ENCODE measurements at regions not wholly inside any gene's neighbourhood (a gene's known extent, or its start where the extent isn't known, plus 50 kb on each side); places are given as distances from the start of the nearest gene placed in this dataset.
"Not testable (repeated sequence)": the region's sequence is repeated elsewhere in the genome, so short reads cannot be mapped to it uniquely, and the experiment has no call there.

DNA sequence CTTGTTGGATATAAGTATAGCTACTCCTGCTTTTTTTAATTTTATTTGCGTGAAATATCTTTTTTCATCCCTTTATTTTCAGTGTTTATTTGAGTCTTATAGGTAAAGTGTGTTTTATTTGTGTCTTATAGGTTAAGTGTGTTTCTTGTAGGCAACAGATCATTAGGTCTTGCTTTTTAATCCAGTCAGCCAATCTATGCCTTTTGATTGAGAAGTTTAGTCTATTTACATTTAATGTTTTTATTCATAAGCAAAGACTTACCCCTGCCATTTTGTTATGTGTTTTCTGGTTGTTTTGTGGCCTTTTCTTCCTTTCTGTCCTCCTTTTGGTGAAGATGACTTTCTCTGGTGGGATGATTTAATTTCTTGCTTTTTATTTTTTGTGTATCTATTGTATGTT, 232.0 kb downstream of the RAP2B start:
- no peak overlapping the region for H3K4me3 ChIP-seq (ENCODE audit: low read depth, low read length)

GRCh38 chr3:153396581-153396980, 234.6 kb downstream of the RAP2B start:
- H3K4me3 ChIP-seq (ENCODE audit: low read depth, low read length), result no peak overlapping the region
- H3K36me3 ChIP-seq (ENCODE audit: control insufficient read depth, insufficient read depth, low read length), result no peaks in the 10 kb centered on the region
- no peaks in the 10 kb centered on the region for H3K27me3 ChIP-seq (ENCODE audit: control insufficient read depth, insufficient read depth, low read length)
- H3K9ac ChIP-seq (ENCODE audit: low read depth, low read length), result no peak overlapping the region
- peaks cover 3% of the 10 kb centered on the region for H3K4me1 ChIP-seq (ENCODE audit: control insufficient read depth, insufficient read depth, low read length)
- peaks cover 3% of the 10 kb centered on the region for H3K9me3 ChIP-seq (ENCODE audit: control insufficient read depth, insufficient read depth, low read length)

More for the DNA sequence above, 232.0 kb downstream of the RAP2B start:
- Histone ChIP-seq H3K9ac (ENCODE audit: low read depth, low read length) (no peak overlapping the region), H3K36me3 (ENCODE audit: control insufficient read depth, insufficient read depth, low read length) (no peaks in the 10 kb centered on the region), H3K9me3 (ENCODE audit: control insufficient read depth, insufficient read depth, low read length) (peaks cover 3% of the 10 kb centered on the region), H3K27me3 (ENCODE audit: control insufficient read depth, insufficient read depth, low read length) (no peaks in the 10 kb centered on the region), H3K4me1 (ENCODE audit: control insufficient read depth, insufficient read depth, low read length) (peaks cover 3% of the 10 kb centered on the region)

- Histone ChIP-seq H3K9ac (ENCODE audit: low read depth, low read length) (no peak overlapping the region), H3K9me3 (ENCODE audit: control insufficient read depth, insufficient read depth, low read length) (no peaks in the 10 kb centered on the region), H3K4me1 (ENCODE audit: control insufficient read depth, insufficient read depth, low read length) (peaks cover 3% of the 10 kb centered on the region), H3K36me3 (ENCODE audit: control insufficient read depth, insufficient read depth, low read length) (no peaks in the 10 kb centered on the region), H3K4me3 (ENCODE audit: low read depth, low read length) (no peak overlapping the region), H3K27me3 (ENCODE audit: control insufficient read depth, insufficient read depth, low read length) (no peaks in the 10 kb centered on the region)
Observed at GRCh38 chr3:153397794-153398193, 235.8 kb downstream of the RAP2B start.

DNA sequence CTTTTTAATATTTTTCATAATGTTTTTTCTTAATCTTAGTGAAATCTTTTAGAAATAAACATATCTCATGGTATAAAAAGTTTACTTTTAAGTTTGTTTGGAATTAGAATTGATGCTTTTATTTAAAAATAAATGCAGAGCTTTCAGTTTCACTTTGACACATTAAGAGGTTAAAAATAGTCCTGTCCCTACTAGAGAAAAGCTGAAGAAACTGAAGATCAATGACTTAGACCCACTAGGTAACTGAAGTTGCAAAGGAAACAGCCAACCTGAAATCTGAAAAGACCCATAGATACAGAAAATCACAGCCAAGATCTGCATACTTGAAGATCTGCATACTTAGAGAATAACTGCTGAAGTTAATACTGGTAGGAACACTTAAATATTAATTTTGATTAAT, 237.6 kb downstream of the RAP2B start:
- Histone ChIP-seq H3K4me1 (ENCODE audit: control insufficient read depth, insufficient read depth, low read length) (peaks cover 3% of the 10 kb centered on the region), H3K9me3 (ENCODE audit: control insufficient read depth, insufficient read depth, low read length) (no peaks in the 10 kb centered on the region), H3K27me3 (ENCODE audit: control insufficient read depth, insufficient read depth, low read length) (no peaks in the 10 kb centered on the region), H3K4me3 (ENCODE audit: low read depth, low read length) (no peak overlapping the region), H3K9ac (ENCODE audit: low read depth, low read length) (no peak overlapping the region), H3K36me3 (ENCODE audit: control insufficient read depth, insufficient read depth, low read length) (no peaks in the 10 kb centered on the region)

DNA sequence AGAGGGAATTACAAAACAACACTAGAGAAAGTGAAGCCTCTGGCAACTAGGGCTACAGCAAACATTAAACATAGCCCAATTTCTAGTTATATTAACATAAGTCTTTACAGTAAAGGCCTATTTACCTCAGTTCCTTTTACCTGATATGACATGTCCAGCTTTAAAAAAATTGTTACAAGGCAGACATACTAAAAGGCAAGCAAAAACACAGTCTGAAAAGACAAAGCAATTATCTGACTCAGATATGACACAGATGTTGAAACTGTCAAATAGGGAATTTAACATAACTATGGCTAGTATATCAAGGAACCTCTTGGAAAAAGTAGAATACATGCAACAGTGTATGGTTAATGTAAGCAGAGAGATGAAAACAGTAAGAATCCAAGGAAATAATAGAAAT, 238.6 kb downstream of the RAP2B start:
- Histone ChIP-seq H3K9me3 (ENCODE audit: control insufficient read depth, insufficient read depth, low read length) (no peaks in the 10 kb centered on the region), H3K4me3 (ENCODE audit: low read depth, low read length) (no peak overlapping the region), H3K36me3 (ENCODE audit: control insufficient read depth, insufficient read depth, low read length) (no peaks in the 10 kb centered on the region), H3K27me3 (ENCODE audit: control insufficient read depth, insufficient read depth, low read length) (no peaks in the 10 kb centered on the region), H3K9ac (ENCODE audit: low read depth, low read length) (no peak overlapping the region), H3K4me1 (ENCODE audit: control insufficient read depth, insufficient read depth, low read length) (peaks cover 3% of the 10 kb centered on the region)

DNA sequence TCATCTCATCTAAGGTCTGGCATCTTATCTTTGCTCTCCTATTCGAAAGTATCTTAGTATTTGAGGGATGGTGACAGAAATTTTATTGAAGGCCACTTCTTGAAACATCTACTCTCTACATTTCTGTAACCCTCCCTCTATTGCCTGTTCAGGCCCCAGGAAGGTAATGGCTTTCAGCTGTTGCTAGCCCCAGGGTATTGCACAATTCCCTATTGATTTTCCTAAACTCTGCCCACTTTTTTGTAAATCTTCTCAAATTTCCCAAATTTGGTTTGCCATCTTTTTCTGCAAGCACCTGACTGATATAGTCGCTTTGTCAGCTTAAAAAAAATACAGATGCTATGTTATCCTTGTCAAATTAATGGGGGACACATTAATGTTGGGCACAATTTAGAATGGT, 242.1 kb downstream of the RAP2B start:
- Histone ChIP-seq H3K4me1 (ENCODE audit: control insufficient read depth, insufficient read depth, low read length) (no peaks in the 10 kb centered on the region), H3K9me3 (ENCODE audit: control insufficient read depth, insufficient read depth, low read length) (no peaks in the 10 kb centered on the region), H3K36me3 (ENCODE audit: control insufficient read depth, insufficient read depth, low read length) (no peaks in the 10 kb centered on the region), H3K27me3 (ENCODE audit: control insufficient read depth, insufficient read depth, low read length) (no peaks in the 10 kb centered on the region), H3K9ac (ENCODE audit: low read depth, low read length) (no peak overlapping the region), H3K4me3 (ENCODE audit: low read depth, low read length) (no peak overlapping the region)

- H3K9me3 ChIP-seq (ENCODE audit: control insufficient read depth, insufficient read depth, low read length); H3K4me3 ChIP-seq (ENCODE audit: low read depth, low read length); H3K4me1 ChIP-seq (ENCODE audit: control insufficient read depth, insufficient read depth, low read length); H3K27me3 ChIP-seq (ENCODE audit: control insufficient read depth, insufficient read depth, low read length); H3K36me3 ChIP-seq (ENCODE audit: control insufficient read depth, insufficient read depth, low read length); H3K9ac ChIP-seq (ENCODE audit: low read depth, low read length): not testable (repeated sequence)
Observed at GRCh38 chr3:153405320-153405719, 243.3 kb downstream of the RAP2B start.

- Histone ChIP-seq H3K27me3 (ENCODE audit: control insufficient read depth, insufficient read depth, low read length) (no peaks in the 10 kb centered on the region), H3K9me3 (ENCODE audit: control insufficient read depth, insufficient read depth, low read length) (no peaks in the 10 kb centered on the region), H3K4me3 (ENCODE audit: low read depth, low read length) (no peak overlapping the region), H3K36me3 (ENCODE audit: control insufficient read depth, insufficient read depth, low read length) (no peaks in the 10 kb centered on the region), H3K4me1 (ENCODE audit: control insufficient read depth, insufficient read depth, low read length) (no peaks in the 10 kb centered on the region), H3K9ac (ENCODE audit: low read depth, low read length) (no peak overlapping the region)
Observed at GRCh38 chr3:153410517-153410916, 248.5 kb downstream of the RAP2B start.

GRCh38 chr3:153414982-153415381, 253.0 kb downstream of the RAP2B start:
- no peak overlapping the region for H3K4me3 ChIP-seq (ENCODE audit: low read depth, low read length)
- H3K9me3 ChIP-seq (ENCODE audit: control insufficient read depth, insufficient read depth, low read length), result no peaks in the 10 kb centered on the region
- no peaks in the 10 kb centered on the region for H3K27me3 ChIP-seq (ENCODE audit: control insufficient read depth, insufficient read depth, low read length)
- no peak overlapping the region for H3K9ac ChIP-seq (ENCODE audit: low read depth, low read length)
- H3K36me3 ChIP-seq (ENCODE audit: control insufficient read depth, insufficient read depth, low read length), result no peaks in the 10 kb centered on the region
- H3K4me1 ChIP-seq (ENCODE audit: control insufficient read depth, insufficient read depth, low read length), result no peaks in the 10 kb centered on the region

- Histone ChIP-seq H3K4me1 (ENCODE audit: control insufficient read depth, insufficient read depth, low read length) (no peaks in the 10 kb centered on the region), H3K36me3 (ENCODE audit: control insufficient read depth, insufficient read depth, low read length) (no peaks in the 10 kb centered on the region), H3K9me3 (ENCODE audit: control insufficient read depth, insufficient read depth, low read length) (no peaks in the 10 kb centered on the region), H3K4me3 (ENCODE audit: low read depth, low read length) (no peak overlapping the region), H3K27me3 (ENCODE audit: control insufficient read depth, insufficient read depth, low read length) (no peaks in the 10 kb centered on the region), H3K9ac (ENCODE audit: low read depth, low read length) (no peak overlapping the region)
Observed at GRCh38 chr3:153422314-153422713, 260.3 kb downstream of the RAP2B start.

GRCh38 chr3:153423820-153424219, 261.8 kb downstream of the RAP2B start:
- not testable (repeated sequence) for H3K36me3 ChIP-seq (ENCODE audit: control insufficient read depth, insufficient read depth, low read length); H3K4me3 ChIP-seq (ENCODE audit: low read depth, low read length); H3K9me3 ChIP-seq (ENCODE audit: control insufficient read depth, insufficient read depth, low read length); H3K4me1 ChIP-seq (ENCODE audit: control insufficient read depth, insufficient read depth, low read length); H3K27me3 ChIP-seq (ENCODE audit: control insufficient read depth, insufficient read depth, low read length); H3K9ac ChIP-seq (ENCODE audit: low read depth, low read length)

DNA sequence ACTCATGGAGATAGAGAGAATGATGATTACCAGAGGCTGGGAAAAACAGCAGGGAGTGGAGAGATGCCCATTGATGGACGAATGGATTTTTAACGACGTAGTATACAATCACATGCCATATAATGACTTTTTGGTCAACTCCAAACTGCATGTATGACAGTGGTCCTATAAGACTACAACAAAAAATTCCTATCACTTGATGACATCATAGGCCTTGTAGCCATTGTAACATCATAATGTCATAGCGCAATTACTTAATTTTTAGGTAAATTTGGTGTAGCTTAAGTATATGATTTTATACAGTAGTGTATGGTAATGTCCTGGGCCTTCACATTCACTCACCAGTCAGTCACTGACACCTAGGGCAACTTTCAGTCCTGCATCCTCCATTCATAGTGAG, 264.3 kb downstream of the RAP2B start:
- Histone ChIP-seq H3K9me3 (ENCODE audit: control insufficient read depth, insufficient read depth, low read length) (no peaks in the 10 kb centered on the region), H3K4me1 (ENCODE audit: control insufficient read depth, insufficient read depth, low read length) (no peaks in the 10 kb centered on the region), H3K27me3 (ENCODE audit: control insufficient read depth, insufficient read depth, low read length) (no peaks in the 10 kb centered on the region), H3K4me3 (ENCODE audit: low read depth, low read length) (no peak overlapping the region), H3K36me3 (ENCODE audit: control insufficient read depth, insufficient read depth, low read length) (no peaks in the 10 kb centered on the region), H3K9ac (ENCODE audit: low read depth, low read length) (no peak overlapping the region)

DNA sequence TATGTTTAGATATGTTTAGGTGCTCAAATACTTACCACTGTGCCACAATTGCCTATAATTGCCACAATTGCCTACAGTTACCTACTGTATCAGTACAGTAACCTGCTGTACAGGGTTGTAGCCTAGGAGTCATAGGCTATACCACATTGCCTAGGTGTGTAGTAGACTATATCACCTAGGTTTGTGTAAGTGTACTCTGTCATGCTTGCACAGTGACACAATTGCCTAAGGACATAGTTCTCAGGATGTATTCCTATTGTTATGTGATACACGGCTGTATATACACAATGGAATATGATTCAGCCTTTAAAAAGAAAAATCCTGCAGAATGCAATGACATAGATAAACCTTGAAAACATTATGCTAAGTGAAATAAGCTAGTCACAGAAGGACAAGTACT, 264.8 kb downstream of the RAP2B start:
- no peak overlapping the region for H3K4me3 ChIP-seq (ENCODE audit: low read depth, low read length)
- no peaks in the 10 kb centered on the region for H3K4me1 ChIP-seq (ENCODE audit: control insufficient read depth, insufficient read depth, low read length)
- no peaks in the 10 kb centered on the region for H3K36me3 ChIP-seq (ENCODE audit: control insufficient read depth, insufficient read depth, low read length)
- H3K9ac ChIP-seq (ENCODE audit: low read depth, low read length), result no peak overlapping the region
- no peaks in the 10 kb centered on the region for H3K27me3 ChIP-seq (ENCODE audit: control insufficient read depth, insufficient read depth, low read length)
- no peaks in the 10 kb centered on the region for H3K9me3 ChIP-seq (ENCODE audit: control insufficient read depth, insufficient read depth, low read length)
